GM18873 (cell line): ENCODE measurements at regions not wholly inside any gene's neighbourhood (a gene's known extent, or its start where the extent isn't known, plus 50 kb on each side); places are given as distances from the start of the nearest gene placed in this dataset.
"Not testable (repeated sequence)": the region's sequence is repeated elsewhere in the genome, so short reads cannot be mapped to it uniquely, and the experiment has no call there.

ENCODE experiments used
- ATAC-seq: cut with Tn5 transposase; IDR thresholded peaks from one replicate; pipeline ENCODE4 v1.9.1; 2021; ENCODE audit warnings: mild to moderate bottlenecking, moderate library complexity, moderate number of reproducible peaks; ENCODE audit not compliant: unreplicated experiment, low FRiP score

DNA sequence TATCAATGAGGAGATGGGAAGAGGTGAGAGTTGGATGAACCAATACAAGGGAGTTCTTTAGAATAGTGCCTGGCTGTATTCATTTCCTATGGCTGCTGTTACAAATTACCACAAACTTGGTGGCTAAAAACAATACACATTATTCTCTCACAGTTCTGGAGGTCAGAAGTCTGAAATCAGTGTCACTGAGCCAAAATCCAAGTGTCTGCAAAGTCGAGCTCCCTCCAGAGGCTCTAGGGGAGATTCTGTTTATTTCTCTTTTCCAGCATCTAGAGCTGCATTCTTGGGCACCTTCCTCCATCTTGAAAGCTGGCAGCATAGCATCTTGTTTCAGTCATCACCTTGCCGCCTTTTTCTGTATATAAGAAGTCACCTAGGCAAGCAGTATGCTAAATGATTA, 55.7 kb upstream of the TERB2 start:
- ATAC-seq, result not testable (repeated sequence)

DNA sequence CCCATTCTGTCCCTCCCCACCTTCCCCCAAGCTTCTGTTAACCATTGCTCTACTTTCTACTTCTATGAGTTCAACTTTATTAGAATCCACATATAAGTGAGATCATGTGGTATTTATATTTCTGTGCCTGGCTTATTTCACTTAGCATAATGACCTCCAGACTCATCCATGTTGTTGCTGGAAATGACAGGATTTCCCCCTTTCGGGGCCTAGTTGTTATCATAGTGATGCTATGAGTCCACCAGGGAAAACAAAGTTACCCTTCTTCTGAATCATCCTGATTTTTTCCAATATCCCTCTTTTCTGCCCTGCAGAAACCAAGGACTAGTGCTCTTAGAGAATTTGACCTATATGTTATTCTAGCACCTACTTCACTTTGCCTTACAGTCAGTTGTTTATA, 53.2 kb upstream of the TERB2 start:
- not testable (repeated sequence) for ATAC-seq

DNA sequence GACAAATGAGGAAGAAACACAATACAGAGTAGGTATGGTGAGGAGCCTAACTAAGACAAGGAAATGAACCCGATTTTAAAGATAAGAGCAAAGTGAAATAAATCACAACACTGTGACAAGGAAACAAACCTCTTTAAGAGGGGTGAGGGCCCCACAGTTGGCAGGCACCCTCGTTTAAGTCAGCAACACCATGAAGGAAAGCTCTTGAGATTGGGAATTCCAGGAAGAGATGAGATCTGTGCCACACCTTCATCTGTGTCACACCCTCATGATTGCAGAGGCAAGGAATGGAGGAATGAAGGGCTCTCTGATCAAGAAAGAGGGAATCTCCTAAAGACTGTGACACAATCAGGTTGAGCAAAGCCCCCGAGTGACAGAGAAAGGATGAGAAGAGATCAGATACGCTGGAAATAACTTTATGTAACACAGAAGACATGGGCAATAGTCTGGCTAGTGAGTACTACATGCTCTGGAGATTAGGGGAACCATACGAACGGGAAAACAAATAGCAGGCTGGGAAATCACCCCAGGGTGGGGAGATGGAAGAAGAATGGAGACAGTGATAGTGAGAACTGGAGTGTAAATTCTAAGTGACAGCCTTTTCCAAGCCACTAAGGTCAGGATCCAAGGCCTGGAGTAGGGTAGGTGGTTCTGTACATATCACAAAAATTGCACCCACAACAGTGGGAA, 51.7 kb upstream of the TERB2 start:
- not testable (repeated sequence) for ATAC-seq
